ENCODE measurements at regions not wholly inside any gene's neighbourhood (a gene's known extent, or its start where the extent isn't known, plus 50 kb on each side); places are given as distances from the start of the nearest gene placed in this dataset.

GRCh38 chr11:70498171-70498571 is 99.8 kb downstream of the CTTN start:
- TF ChIP-seq, protein P1, sequence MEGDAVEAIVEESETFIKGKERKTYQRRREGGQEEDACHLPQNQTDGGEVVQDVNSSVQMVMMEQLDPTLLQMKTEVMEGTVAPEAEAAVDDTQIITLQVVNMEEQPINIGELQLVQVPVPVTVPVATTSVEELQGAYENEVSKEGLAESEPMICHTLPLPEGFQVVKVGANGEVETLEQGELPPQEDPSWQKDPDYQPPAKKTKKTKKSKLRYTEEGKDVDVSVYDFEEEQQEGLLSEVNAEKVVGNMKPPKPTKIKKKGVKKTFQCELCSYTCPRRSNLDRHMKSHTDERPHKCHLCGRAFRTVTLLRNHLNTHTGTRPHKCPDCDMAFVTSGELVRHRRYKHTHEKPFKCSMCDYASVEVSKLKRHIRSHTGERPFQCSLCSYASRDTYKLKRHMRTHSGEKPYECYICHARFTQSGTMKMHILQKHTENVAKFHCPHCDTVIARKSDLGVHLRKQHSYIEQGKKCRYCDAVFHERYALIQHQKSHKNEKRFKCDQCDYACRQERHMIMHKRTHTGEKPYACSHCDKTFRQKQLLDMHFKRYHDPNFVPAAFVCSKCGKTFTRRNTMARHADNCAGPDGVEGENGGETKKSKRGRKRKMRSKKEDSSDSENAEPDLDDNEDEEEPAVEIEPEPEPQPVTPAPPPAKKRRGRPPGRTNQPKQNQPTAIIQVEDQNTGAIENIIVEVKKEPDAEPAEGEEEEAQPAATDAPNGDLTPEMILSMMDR (conservative IDR thresholded peaks at IDR 0.05): no peak
- TF ChIP-seq EZH2 (IDR thresholded peaks at IDR 0.05; ENCODE audit: low read depth): no peak
